HEK293 (cell line): ENCODE measurements at regions not wholly inside any gene's neighbourhood (a gene's known extent, or its start where the extent isn't known, plus 50 kb on each side); places are given as distances from the start of the nearest gene placed in this dataset.

Experiments used
- PRDM2 ChIP-seq: fragments of 450-650 bp; formaldehyde crosslinking; IDR thresholded peaks from 2 replicates; pipeline ENCODE4 v1.5.1; 2016; ENCODE audit warnings: missing biosample characterization, missing genetic modification characterization, borderline replicate concordance
- PRDM6 ChIP-seq: fragments of 450-650 bp; formaldehyde crosslinking; IDR thresholded peaks from 2 replicates; pipeline ENCODE4 v1.5.1; 2017; ENCODE audit warnings: missing biosample characterization, missing genetic modification characterization
- TCF7L2 ChIP-seq: IDR thresholded peaks from 2 replicates; pipeline ENCODE4 v1.6.1; 2011; ENCODE audit warnings: low read depth, mild to moderate bottlenecking, inconsistent platforms, low read length, moderate library complexity, borderline replicate concordance
- ZNF26 ChIP-seq: fragments of 450-650 bp; formaldehyde crosslinking; IDR thresholded peaks from 2 replicates; pipeline ENCODE4 v1.5.1; 2016; ENCODE audit warnings: missing biosample characterization, missing genetic modification characterization
- ZNF324 ChIP-seq: fragments of 450-650 bp; formaldehyde crosslinking; IDR thresholded peaks from 2 replicates; pipeline ENCODE4 v1.5.1; 2016; ENCODE audit warnings: missing biosample characterization, missing genetic modification characterization
- TF ChIP-seq, protein P1 (sequence below): fragments of 450-650 bp; formaldehyde crosslinking; IDR thresholded peaks from 2 replicates; pipeline ENCODE4 v1.5.1; 2016; ENCODE audit warnings: missing biosample characterization, missing genetic modification characterization
- TF ChIP-seq, protein P2 (sequence below): fragments of 450-650 bp; formaldehyde crosslinking; IDR thresholded peaks from 2 replicates; pipeline ENCODE4 v1.5.1; 2016; ENCODE audit warnings: missing biosample characterization, missing genetic modification characterization

DNA sequence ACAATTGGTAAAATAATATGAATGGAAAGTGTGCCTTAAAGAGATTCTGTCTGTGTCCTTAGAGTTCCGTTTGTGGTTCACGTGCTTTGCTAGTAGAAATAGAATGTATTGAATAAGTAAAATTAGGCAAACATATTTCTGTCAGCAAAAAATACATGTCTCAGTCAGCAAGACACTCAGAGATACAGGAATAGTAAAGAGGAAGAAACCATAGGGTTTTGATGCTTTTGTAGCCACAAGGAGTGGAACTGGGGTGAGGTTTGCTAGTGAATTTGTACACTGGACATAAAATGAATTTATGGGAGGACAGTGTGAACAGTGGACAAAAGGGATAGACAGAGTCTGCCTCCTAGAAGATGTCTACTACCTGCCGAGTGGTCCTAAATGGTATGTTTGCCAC, 289.2 kb upstream of the NRP1 start:
- no peak for TF ChIP-seq PRDM2 (tag by site-specific recombination)
- no peak for TF ChIP-seq TCF7L2
- TF ChIP-seq ZNF324 (tag by site-specific recombination): no peak
- no peak for TF ChIP-seq ZNF26 (tag by site-specific recombination)
- TF ChIP-seq, protein P1, sequence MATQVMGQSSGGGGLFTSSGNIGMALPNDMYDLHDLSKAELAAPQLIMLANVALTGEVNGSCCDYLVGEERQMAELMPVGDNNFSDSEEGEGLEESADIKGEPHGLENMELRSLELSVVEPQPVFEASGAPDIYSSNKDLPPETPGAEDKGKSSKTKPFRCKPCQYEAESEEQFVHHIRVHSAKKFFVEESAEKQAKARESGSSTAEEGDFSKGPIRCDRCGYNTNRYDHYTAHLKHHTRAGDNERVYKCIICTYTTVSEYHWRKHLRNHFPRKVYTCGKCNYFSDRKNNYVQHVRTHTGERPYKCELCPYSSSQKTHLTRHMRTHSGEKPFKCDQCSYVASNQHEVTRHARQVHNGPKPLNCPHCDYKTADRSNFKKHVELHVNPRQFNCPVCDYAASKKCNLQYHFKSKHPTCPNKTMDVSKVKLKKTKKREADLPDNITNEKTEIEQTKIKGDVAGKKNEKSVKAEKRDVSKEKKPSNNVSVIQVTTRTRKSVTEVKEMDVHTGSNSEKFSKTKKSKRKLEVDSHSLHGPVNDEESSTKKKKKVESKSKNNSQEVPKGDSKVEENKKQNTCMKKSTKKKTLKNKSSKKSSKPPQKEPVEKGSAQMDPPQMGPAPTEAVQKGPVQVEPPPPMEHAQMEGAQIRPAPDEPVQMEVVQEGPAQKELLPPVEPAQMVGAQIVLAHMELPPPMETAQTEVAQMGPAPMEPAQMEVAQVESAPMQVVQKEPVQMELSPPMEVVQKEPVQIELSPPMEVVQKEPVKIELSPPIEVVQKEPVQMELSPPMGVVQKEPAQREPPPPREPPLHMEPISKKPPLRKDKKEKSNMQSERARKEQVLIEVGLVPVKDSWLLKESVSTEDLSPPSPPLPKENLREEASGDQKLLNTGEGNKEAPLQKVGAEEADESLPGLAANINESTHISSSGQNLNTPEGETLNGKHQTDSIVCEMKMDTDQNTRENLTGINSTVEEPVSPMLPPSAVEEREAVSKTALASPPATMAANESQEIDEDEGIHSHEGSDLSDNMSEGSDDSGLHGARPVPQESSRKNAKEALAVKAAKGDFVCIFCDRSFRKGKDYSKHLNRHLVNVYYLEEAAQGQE (tag by site-specific recombination): no peak
- TF ChIP-seq, protein P2, sequence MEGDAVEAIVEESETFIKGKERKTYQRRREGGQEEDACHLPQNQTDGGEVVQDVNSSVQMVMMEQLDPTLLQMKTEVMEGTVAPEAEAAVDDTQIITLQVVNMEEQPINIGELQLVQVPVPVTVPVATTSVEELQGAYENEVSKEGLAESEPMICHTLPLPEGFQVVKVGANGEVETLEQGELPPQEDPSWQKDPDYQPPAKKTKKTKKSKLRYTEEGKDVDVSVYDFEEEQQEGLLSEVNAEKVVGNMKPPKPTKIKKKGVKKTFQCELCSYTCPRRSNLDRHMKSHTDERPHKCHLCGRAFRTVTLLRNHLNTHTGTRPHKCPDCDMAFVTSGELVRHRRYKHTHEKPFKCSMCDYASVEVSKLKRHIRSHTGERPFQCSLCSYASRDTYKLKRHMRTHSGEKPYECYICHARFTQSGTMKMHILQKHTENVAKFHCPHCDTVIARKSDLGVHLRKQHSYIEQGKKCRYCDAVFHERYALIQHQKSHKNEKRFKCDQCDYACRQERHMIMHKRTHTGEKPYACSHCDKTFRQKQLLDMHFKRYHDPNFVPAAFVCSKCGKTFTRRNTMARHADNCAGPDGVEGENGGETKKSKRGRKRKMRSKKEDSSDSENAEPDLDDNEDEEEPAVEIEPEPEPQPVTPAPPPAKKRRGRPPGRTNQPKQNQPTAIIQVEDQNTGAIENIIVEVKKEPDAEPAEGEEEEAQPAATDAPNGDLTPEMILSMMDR (tag by site-specific recombination): no peak
- TF ChIP-seq PRDM6 (tag by site-specific recombination): no peak
